ENCODE measurements at regions not wholly inside any gene's neighbourhood (a gene's known extent, or its start where the extent isn't known, plus 50 kb on each side); places are given as distances from the start of the nearest gene placed in this dataset.
A peak's percentile ranks its signal among the peaks of the same experiment; 100 is the strongest.

GRCh38 chr2:196390243-196391148, 219.1 kb upstream of the STK17B start:
- no peak for DNase-seq (ENCODE audit: low read depth in 2 of 2)

GRCh38 chr2:196391149-196391479, 219.7 kb upstream of the STK17B start:
- DNase-seq (ENCODE audit: low read depth in 2 of 2), result no peak

- no peak for DNase-seq (ENCODE audit: low read depth in 2 of 2)
Measured at GRCh38 chr2:196399096-196399495, 227.7 kb upstream of the STK17B start.

GRCh38 chr2:196399722-196400691, 228.6 kb upstream of the STK17B start:
- no peak for DNase-seq (ENCODE audit: low read depth in 2 of 2)

- DNase-seq (ENCODE audit: low read depth in 2 of 2), result no peak
Measured at GRCh38 chr2:196403471-196403870, 232.1 kb upstream of the STK17B start.

GRCh38 chr2:196404276-196404675, 232.9 kb upstream of the STK17B start:
- DNase-seq (ENCODE audit: low read depth in 2 of 2), result no peak

GRCh38 chr2:196407675-196408264, 231.7 kb upstream of the CCDC150 start:
- DNase-seq (ENCODE audit: low read depth in 2 of 2), result no peak

- no peak for DNase-seq (ENCODE audit: low read depth in 2 of 2)
Measured at GRCh38 chr2:196409376-196409775, 230.1 kb upstream of the CCDC150 start.

GRCh38 chr2:196410008-196410407, 229.5 kb upstream of the CCDC150 start:
- DNase-seq (ENCODE audit: low read depth in 2 of 2), result no peak

- no peak for DNase-seq (ENCODE audit: low read depth in 2 of 2)
Measured at GRCh38 chr2:196413821-196414274, 225.7 kb upstream of the CCDC150 start.

GRCh38 chr2:196415384-196415783, 224.1 kb upstream of the CCDC150 start:
- peak in 1 of 2 donors; percentile 1 for DNase-seq (ENCODE audit: low read depth in 2 of 2)

- DNase-seq (ENCODE audit: low read depth in 2 of 2), result no peak
Measured at GRCh38 chr2:196420143-196420542, 219.4 kb upstream of the CCDC150 start.

- DNase-seq (ENCODE audit: low read depth in 2 of 2), result no peak
Measured at GRCh38 chr2:196421880-196422279, 217.6 kb upstream of the CCDC150 start.

- DNase-seq (ENCODE audit: low read depth in 2 of 2), result no peak
Measured at GRCh38 chr2:196422361-196422760, 217.2 kb upstream of the CCDC150 start.

- no peak for DNase-seq (ENCODE audit: low read depth in 2 of 2)
Measured at GRCh38 chr2:196426122-196426521, 213.4 kb upstream of the CCDC150 start.

- DNase-seq (ENCODE audit: low read depth in 2 of 2), result no peak
Measured at GRCh38 chr2:196427986-196428634, 211.4 kb upstream of the CCDC150 start.

- no peak for DNase-seq (ENCODE audit: low read depth in 2 of 2)
Measured at GRCh38 chr2:196431076-196431475, 208.4 kb upstream of the CCDC150 start.

GRCh38 chr2:196431957-196432356, 207.6 kb upstream of the CCDC150 start:
- DNase-seq (ENCODE audit: low read depth in 2 of 2), result no peak

- no peak for DNase-seq (ENCODE audit: low read depth in 2 of 2)
Measured at GRCh38 chr2:196433116-196433515, 206.4 kb upstream of the CCDC150 start.

GRCh38 chr2:196434217-196434616, 205.3 kb upstream of the CCDC150 start:
- DNase-seq (ENCODE audit: low read depth in 2 of 2), result no peak

- no peak for DNase-seq (ENCODE audit: low read depth in 2 of 2)
Measured at GRCh38 chr2:196435189-196435588, 204.3 kb upstream of the CCDC150 start.

GRCh38 chr2:196437626-196438025, 201.9 kb upstream of the CCDC150 start:
- no peak for DNase-seq (ENCODE audit: low read depth in 2 of 2)

Data from stimulated activated CD4-positive, alpha-beta T cell treated with anti-CD3 and anti-CD28 coated beads, Interleukin-4, amount 100 ng/mL, for 48 hours (primary cell).